Liver (tissue), 3 donors: ENCODE measurements at regions not wholly inside any gene's neighbourhood (a gene's known extent, or its start where the extent isn't known, plus 50 kb on each side); places are given as distances from the start of the nearest gene placed in this dataset.

Experiments used
- CTCF ChIP-seq: fragments of 150-350 bp; IDR thresholded peaks from 2 replicates; pipeline ENCODE4 v1.5.1; 2017; ENCODE audit warnings: improper control_type of control experiment, low read depth, low read length; ENCODE audit not compliant: missing input control
- GABPA ChIP-seq, 2 donors: IDR thresholded peaks in 1 of 2; conservative IDR thresholded peaks in 1 of 2; 2 replicates each; pipeline ENCODE4 v1.6.1; 2016; ENCODE audit warnings: antibody characterized with exemption in 2 of 2, mild to moderate bottlenecking in 1 of 2, moderate library complexity in 1 of 2
- HNF4G ChIP-seq: IDR thresholded peaks from 2 replicates; pipeline ENCODE4 v1.6.1; 2016; ENCODE audit warnings: antibody characterized with exemption
- MAX ChIP-seq: IDR thresholded peaks from 2 replicates; pipeline ENCODE4 v1.6.1; 2016; ENCODE audit warnings: antibody characterized with exemption
- RAD21 ChIP-seq, 2 donors: IDR thresholded peaks; 2 replicates each; pipeline ENCODE4 v1.6.1; 2016; ENCODE audit warnings: antibody characterized with exemption in 2 of 2, mild to moderate bottlenecking in 2 of 2
- TF ChIP-seq, protein P1 (sequence below): IDR thresholded peaks from 2 replicates; pipeline ENCODE4 v1.6.1; 2016; ENCODE audit warnings: antibody characterized with exemption
- donor health status: healthy.
- donor health status: healthy.

- TF ChIP-seq, protein P1, sequence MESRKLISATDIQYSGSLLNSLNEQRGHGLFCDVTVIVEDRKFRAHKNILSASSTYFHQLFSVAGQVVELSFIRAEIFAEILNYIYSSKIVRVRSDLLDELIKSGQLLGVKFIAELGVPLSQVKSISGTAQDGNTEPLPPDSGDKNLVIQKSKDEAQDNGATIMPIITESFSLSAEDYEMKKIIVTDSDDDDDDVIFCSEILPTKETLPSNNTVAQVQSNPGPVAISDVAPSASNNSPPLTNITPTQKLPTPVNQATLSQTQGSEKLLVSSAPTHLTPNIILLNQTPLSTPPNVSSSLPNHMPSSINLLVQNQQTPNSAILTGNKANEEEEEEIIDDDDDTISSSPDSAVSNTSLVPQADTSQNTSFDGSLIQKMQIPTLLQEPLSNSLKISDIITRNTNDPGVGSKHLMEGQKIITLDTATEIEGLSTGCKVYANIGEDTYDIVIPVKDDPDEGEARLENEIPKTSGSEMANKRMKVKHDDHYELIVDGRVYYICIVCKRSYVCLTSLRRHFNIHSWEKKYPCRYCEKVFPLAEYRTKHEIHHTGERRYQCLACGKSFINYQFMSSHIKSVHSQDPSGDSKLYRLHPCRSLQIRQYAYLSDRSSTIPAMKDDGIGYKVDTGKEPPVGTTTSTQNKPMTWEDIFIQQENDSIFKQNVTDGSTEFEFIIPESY = no peak
- TF ChIP-seq CTCF (no peak), RAD21 (IDR thresholded peaks at IDR 0.05) (no peak), GABPA (IDR thresholded peaks at IDR 0.05 in 1 of 2, conservative IDR thresholded peaks at IDR 0.05 in 1 of 2) (no peak), HNF4G (no peak), MAX (no peak)
Measured at GRCh38 chr10:111266165-111266564, 189.3 kb downstream of the ADRA2A start.
